ENCODE measurements at regions not wholly inside any gene's neighbourhood (a gene's known extent, or its start where the extent isn't known, plus 50 kb on each side); places are given as distances from the start of the nearest gene placed in this dataset.

- no peak for DNase-seq (ENCODE audit: low spot score)
Measured at GRCh38 chr16:5366126-5366525, 268.5 kb upstream of the EEF2KMT start.

GRCh38 chr16:5364186-5364585 lies 266.6 kb upstream of the EEF2KMT start:
- no peak for DNase-seq (ENCODE audit: low spot score)

GRCh38 chr16:5361322-5361721 lies 263.7 kb upstream of the EEF2KMT start:
- no peak for DNase-seq (ENCODE audit: low spot score)

- DNase-seq (ENCODE audit: low spot score), result no peak
Measured at GRCh38 chr16:5354645-5355044, 257.1 kb upstream of the EEF2KMT start.

GRCh38 chr16:5349670-5350517 lies 252.3 kb upstream of the EEF2KMT start:
- DNase-seq (ENCODE audit: low spot score), result no peak

- DNase-seq (ENCODE audit: low spot score), result no peak
Measured at GRCh38 chr16:5349101-5349500, 251.5 kb upstream of the EEF2KMT start.

- DNase-seq (ENCODE audit: low spot score), result no peak
Measured at GRCh38 chr16:5347561-5347960, 250.0 kb upstream of the EEF2KMT start.

GRCh38 chr16:5336941-5337340 lies 239.3 kb upstream of the EEF2KMT start:
- no peak for DNase-seq (ENCODE audit: low spot score)

GRCh38 chr16:5333991-5334390 lies 236.4 kb upstream of the EEF2KMT start:
- no peak for DNase-seq (ENCODE audit: low spot score)

GRCh38 chr16:5333126-5333525 lies 235.5 kb upstream of the EEF2KMT start:
- DNase-seq (ENCODE audit: low spot score), result no peak

GRCh38 chr16:5330058-5330457 lies 232.5 kb upstream of the EEF2KMT start:
- DNase-seq (ENCODE audit: low spot score), result no peak

- DNase-seq (ENCODE audit: low spot score), result no peak
Measured at GRCh38 chr16:5328546-5328945, 231.0 kb upstream of the EEF2KMT start.

GRCh38 chr16:5326395-5326794 lies 228.8 kb upstream of the EEF2KMT start:
- no peak for DNase-seq (ENCODE audit: low spot score)

GRCh38 chr16:5325932-5326331 lies 228.3 kb upstream of the EEF2KMT start:
- no peak for DNase-seq (ENCODE audit: low spot score)

GRCh38 chr16:5323284-5324141 lies 225.9 kb upstream of the EEF2KMT start:
- no peak for DNase-seq (ENCODE audit: low spot score)

- DNase-seq (ENCODE audit: low spot score), result no peak
Measured at GRCh38 chr16:5321930-5322329, 224.3 kb upstream of the EEF2KMT start.

GRCh38 chr16:5319799-5320198 lies 222.2 kb upstream of the EEF2KMT start:
- DNase-seq (ENCODE audit: low spot score), result no peak

GRCh38 chr16:5315914-5316313 lies 218.3 kb upstream of the EEF2KMT start:
- no peak for DNase-seq (ENCODE audit: low spot score)

GRCh38 chr16:5314377-5314776 lies 216.8 kb upstream of the EEF2KMT start:
- DNase-seq (ENCODE audit: low spot score), result no peak

GRCh38 chr16:5309946-5310611 lies 212.5 kb upstream of the EEF2KMT start:
- DNase-seq (ENCODE audit: low spot score), result no peak

GRCh38 chr16:5305023-5305422 lies 207.4 kb upstream of the EEF2KMT start:
- no peak for DNase-seq (ENCODE audit: low spot score)

GRCh38 chr16:5302372-5303114 lies 204.9 kb upstream of the EEF2KMT start:
- no peak for DNase-seq (ENCODE audit: low spot score)
